Lung (tissue), 11 donors: ENCODE measurements at regions not wholly inside any gene's neighbourhood (a gene's known extent, or its start where the extent isn't known, plus 50 kb on each side); places are given as distances from the start of the nearest gene placed in this dataset.

Source experiments
- ATAC-seq: fragments of 200-7000 bp; cut with Tn5 transposase; one replicate; pipeline ENCODE4 v1.9.1; 2020; ENCODE audit warnings: moderate number of reproducible peaks; ENCODE audit not compliant: insufficient read depth, low FRiP score
- DNase-seq, 3 donors: peaks; one replicate each; pipeline ENCODE4 v3.0.0-alpha.2; 2013 to 2017
- H3K27ac ChIP-seq, 2 donors: one replicate each; pipeline ENCODE4 v1.5.1; 2013; ENCODE audit warnings: mild to moderate bottlenecking in 2 of 2, moderate library complexity in 2 of 2, control low read depth in 1 of 2, inconsistent platforms in 1 of 2, low read depth in 1 of 2, low read length in 1 of 2
- H3K27me3 ChIP-seq, 3 donors: one replicate each; pipeline ENCODE4 v1.5.1; 2013; ENCODE audit warnings: low read length in 2 of 3; ENCODE audit not compliant: control insufficient read depth in 3 of 3, insufficient read depth in 3 of 3
- H3K36me3 ChIP-seq, 4 donors: one replicate each; pipeline ENCODE4 v1.5.1; 2013; ENCODE audit warnings: low read length in 4 of 4, mild to moderate bottlenecking in 1 of 4, moderate library complexity in 1 of 4; ENCODE audit not compliant: control insufficient read depth in 4 of 4, insufficient read depth in 4 of 4
- H3K4me1 ChIP-seq, 5 donors: one replicate each; pipeline ENCODE4 v1.5.1; 2013; ENCODE audit warnings: low read length in 5 of 5, mild to moderate bottlenecking in 2 of 5, moderate library complexity in 1 of 5; ENCODE audit not compliant: control insufficient read depth in 5 of 5, insufficient read depth in 5 of 5
- H3K4me3 ChIP-seq: one replicate; pipeline ENCODE4 v1.5.1; 2013; ENCODE audit warnings: mild to moderate bottlenecking, control low read depth, moderate library complexity
- H3K9ac ChIP-seq, 2 donors: one replicate each; pipeline ENCODE4 v1.5.1; 2013; ENCODE audit warnings: low read length in 2 of 2, control low read depth in 1 of 2; ENCODE audit not compliant: insufficient read depth in 1 of 2
- H3K9me3 ChIP-seq, 4 donors: one replicate each; pipeline ENCODE4 v1.5.1; 2013; ENCODE audit warnings: low read length in 3 of 4, mild to moderate bottlenecking in 1 of 4, moderate library complexity in 1 of 4; ENCODE audit not compliant: control insufficient read depth in 4 of 4, insufficient read depth in 3 of 4
- WGBS, 2 donors: extraction: QIAGEN DNeasy Blood & Tissue Kit; methylation state at CpG; one replicate each; pipeline ENCODE4 v1.1.7; 2013; 5-methylcytosine and 5-hydroxymethylcytosine counted together
- TF ChIP-seq, protein P1 (sequence below): IDR thresholded peaks from 2 replicates; pipeline ENCODE4 v1.5.1; 2012; ENCODE audit warnings: mild to moderate bottlenecking; ENCODE audit errors: control extremely low read depth, extremely low read depth
- donor health status: control.
- donor health status: control.
- donor health status: Bipolar disorder and iron deficiency.
- donor health status: healthy.
- donor health status: DM: yes; HTN: yes; CAD: no.

DNA sequence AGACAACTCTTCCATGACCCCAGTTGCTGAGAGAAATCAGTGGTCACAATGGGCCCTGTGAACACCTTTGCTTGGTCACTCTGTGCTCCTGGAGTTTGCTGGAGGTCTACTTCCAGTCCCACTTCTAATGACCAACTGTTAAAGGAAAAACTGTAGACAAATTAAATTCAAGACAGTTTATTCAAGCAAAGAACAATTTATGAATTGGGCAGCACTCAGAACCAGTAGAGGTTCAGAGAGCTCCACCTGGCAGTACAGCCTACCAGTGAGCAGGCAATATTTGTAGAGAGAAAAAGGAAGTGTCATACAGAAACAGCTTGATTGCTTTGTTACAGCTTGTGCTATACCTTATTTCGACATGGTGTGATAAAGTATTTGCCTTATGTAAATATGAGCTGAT is 116.5 kb downstream of the HS3ST3B1 start:
- H3K27me3 ChIP-seq: no peaks in the 10 kb centered on the region
- DNase-seq (no peak), ATAC-seq (no peak)
- H3K36me3 ChIP-seq: no peaks in the 10 kb centered on the region
- no peak overlapping the region for H3K4me3 ChIP-seq
- WGBS, 2 donors: 58 to 85% methylated on average over 1 of the region's 1 CpG
- H3K27ac ChIP-seq: no peak overlapping the region
- no peak overlapping the region for H3K9ac ChIP-seq
- no peaks in the 10 kb centered on the region for H3K4me1 ChIP-seq
- TF ChIP-seq, protein P1, sequence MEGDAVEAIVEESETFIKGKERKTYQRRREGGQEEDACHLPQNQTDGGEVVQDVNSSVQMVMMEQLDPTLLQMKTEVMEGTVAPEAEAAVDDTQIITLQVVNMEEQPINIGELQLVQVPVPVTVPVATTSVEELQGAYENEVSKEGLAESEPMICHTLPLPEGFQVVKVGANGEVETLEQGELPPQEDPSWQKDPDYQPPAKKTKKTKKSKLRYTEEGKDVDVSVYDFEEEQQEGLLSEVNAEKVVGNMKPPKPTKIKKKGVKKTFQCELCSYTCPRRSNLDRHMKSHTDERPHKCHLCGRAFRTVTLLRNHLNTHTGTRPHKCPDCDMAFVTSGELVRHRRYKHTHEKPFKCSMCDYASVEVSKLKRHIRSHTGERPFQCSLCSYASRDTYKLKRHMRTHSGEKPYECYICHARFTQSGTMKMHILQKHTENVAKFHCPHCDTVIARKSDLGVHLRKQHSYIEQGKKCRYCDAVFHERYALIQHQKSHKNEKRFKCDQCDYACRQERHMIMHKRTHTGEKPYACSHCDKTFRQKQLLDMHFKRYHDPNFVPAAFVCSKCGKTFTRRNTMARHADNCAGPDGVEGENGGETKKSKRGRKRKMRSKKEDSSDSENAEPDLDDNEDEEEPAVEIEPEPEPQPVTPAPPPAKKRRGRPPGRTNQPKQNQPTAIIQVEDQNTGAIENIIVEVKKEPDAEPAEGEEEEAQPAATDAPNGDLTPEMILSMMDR: no peak
- H3K9me3 ChIP-seq: peaks cover 0 to 2% (median 0%) of the 10 kb centered on the region in 4 donors

DNA sequence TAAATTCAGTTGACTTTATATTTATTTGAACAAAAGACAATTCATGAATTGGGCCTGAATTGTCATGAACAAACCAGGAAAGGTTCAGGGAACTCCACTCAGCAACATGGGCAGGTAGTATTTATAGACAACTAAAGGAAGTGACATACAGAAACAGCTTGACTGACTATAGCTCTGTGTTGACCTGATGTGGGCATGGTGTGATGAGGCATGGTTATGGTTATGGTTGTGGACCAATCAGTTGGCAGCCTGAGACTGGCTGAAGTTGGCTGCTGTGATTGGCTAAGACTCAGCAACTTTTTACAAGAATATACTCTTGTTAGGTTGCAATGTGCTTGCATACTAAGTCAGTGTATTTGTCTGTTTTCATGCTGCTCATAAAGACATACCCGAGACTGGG is 108.4 kb downstream of the HS3ST3B1 start:
- Histone ChIP-seq H3K27ac (no peak overlapping the region), H3K4me3 (no peak overlapping the region), H3K36me3 (no peaks in the 10 kb centered on the region), H3K9ac (no peak overlapping the region), H3K9me3 (peaks cover 0 to 3% (median 0%) of the 10 kb centered on the region in 4 donors), H3K27me3 (no peaks in the 10 kb centered on the region), H3K4me1 (no peaks in the 10 kb centered on the region)
- DNase-seq: no peak
- no peak for ATAC-seq
- TF ChIP-seq, protein P1: no peak
- WGBS, 2 donors: 90 to 91% methylated on average over 1 of the region's 1 CpG

DNA sequence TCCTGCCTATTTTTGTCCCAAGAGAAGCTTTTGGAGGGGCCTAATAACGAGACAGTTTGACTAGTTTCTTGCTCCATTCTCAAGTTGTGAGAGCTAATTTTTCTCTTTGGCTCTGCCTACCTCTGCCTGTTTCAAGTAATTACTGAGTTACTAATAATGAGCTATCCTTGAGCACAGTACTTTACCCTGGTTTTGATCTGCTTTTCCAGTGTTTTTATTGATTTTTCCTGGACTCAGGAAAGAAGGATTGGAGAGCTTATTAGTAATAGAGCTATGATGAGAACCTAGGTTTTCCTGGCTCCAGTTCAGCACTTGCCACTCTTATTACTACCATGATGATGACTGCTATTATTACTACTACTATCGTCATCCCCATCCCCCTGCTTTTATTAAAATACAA is 106.7 kb downstream of the HS3ST3B1 start:
- Histone ChIP-seq H3K4me3 (no peak overlapping the region), H3K4me1 (no peaks in the 10 kb centered on the region), H3K27ac (no peak overlapping the region), H3K36me3 (no peaks in the 10 kb centered on the region), H3K9ac (no peak overlapping the region), H3K27me3 (no peaks in the 10 kb centered on the region), H3K9me3 (peaks cover 0 to 3% (median 0%) of the 10 kb centered on the region in 4 donors)
- TF ChIP-seq, protein P1: no peak
- DNase-seq: no peak
- WGBS, 2 donors: 78 to 87% methylated on average over 2 of the region's 2 CpGs
- ATAC-seq: no peak

DNA sequence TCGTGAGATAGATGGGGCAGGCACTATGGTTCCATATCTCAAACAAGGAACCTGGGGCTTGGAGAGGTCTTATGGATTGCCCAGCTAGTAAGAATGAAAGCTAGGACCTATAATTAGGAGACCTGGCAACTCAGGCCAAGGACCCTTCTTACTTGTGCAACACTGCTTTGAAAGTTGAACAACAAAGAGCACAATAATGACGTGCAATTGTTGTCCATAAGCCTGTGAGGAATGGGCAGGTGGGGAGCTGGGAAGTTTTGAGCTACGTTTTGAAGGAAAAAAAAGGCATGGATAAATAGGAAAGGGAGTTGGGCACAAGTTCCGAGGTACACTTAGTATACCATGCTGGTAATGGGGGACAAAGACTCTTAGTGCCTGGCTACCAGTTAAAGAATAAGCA is 104.3 kb downstream of the HS3ST3B1 start:
- H3K27ac ChIP-seq: no peak overlapping the region
- no peak overlapping the region for H3K4me3 ChIP-seq
- TF ChIP-seq, protein P1: no peak
- no peaks in the 10 kb centered on the region for H3K27me3 ChIP-seq
- WGBS, 2 donors: 81 to 93% methylated on average over 4 of the region's 4 CpGs
- no peak for ATAC-seq
- no peaks in the 10 kb centered on the region for H3K4me1 ChIP-seq
- no peaks in the 10 kb centered on the region for H3K36me3 ChIP-seq
- H3K9ac ChIP-seq: no peak overlapping the region
- DNase-seq: no peak
- H3K9me3 ChIP-seq: peaks cover 0 to 5% (median 2%) of the 10 kb centered on the region in 4 donors
